Superior temporal gyrus (tissue), 1 donor: ENCODE measurements at regions not wholly inside any gene's neighbourhood (a gene's known extent, or its start where the extent isn't known, plus 50 kb on each side); places are given as distances from the start of the nearest gene placed in this dataset.
"Not testable (repeated sequence)": the region's sequence is repeated elsewhere in the genome, so short reads cannot be mapped to it uniquely, and the experiment has no call there.

Experiments
- DNase-seq: peaks from one replicate; pipeline ENCODE4 v3.0.0-alpha.2; 2016; ENCODE audit errors: extremely low spot score

DNA sequence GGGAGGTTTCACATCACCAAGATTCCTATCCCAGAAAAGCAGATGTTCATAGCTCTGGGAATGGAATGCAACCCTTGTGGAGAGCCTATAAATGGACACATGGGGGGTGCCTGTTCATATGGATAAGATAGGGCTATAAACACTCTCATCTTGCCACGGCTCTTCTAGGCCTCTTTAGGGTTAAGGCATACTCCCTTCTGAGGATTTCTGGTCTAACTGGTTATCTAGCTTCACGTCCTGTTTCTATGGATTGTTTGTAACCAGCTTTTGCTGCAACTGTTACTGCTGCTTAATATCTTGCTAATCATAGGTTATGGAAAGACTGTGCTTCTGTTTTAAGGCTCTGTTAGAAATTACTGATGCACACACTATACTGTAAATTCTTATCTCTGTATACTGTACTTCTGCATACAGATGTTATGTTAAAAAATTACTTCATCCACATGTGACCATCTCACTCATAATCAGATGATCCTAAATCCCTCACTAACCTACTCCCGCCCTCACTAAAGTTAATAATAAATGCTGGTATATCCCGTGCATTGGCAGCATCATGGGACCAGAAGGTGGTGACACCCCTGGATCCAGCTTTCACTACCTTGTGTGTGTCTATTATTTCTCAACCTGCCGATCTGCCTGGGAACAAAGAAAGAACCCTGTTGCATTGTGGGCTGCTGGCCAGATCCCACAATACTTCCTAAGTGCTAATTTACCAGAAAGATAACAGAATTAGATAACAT is 68.7 kb downstream of the PRKAB2 start:
- DNase-seq = not testable (repeated sequence)

DNA sequence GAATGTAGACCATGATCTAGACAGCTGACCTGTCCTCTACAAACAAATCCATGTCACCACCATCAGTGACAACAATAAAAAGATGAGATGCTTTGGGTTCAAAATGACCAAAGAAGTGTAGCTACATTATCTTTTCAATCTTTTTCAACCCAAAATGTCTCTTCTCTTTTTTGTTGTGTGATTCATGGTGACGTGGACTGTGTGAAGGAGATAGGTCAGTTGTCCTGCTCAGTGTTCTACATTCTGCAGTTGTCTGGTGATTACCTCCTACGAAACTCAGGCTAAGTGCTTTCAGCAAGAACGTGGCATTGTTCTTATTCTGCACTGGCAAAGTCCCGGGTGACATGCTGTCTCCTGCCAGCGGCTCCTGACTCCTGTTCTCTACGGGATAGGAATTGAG is 73.1 kb downstream of the PRKAB2 start:
- no peak for DNase-seq

GRCh38 chr1:147098338-147098973 is 73.8 kb downstream of the PRKAB2 start:
- not testable (repeated sequence) for DNase-seq

DNA sequence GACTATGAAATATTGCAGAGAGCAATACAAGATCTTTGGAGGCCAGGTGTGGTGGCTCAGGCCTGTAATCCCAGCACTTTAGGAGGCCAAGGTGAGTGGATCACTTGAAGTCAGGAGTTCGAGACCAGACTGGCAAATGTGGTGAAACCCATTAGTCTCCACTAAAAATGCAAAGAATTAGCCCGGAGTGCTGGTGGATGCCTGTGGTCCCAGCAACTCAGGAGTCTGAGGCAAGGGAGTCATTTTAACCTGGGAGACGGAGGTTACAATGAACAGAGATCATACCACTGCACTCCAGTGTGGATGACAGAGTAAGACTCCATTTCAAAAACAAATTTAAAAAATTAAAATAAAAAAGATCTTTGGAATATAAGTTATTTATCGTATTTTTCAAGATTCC is 76.6 kb downstream of the PRKAB2 start:
- DNase-seq = no peak

GRCh38 chr1:147091801-147092200 is 80.5 kb downstream of the PRKAB2 start:
- DNase-seq = no peak

GRCh38 chr1:147089457-147089856 is 82.8 kb downstream of the PRKAB2 start:
- DNase-seq = no peak

DNA sequence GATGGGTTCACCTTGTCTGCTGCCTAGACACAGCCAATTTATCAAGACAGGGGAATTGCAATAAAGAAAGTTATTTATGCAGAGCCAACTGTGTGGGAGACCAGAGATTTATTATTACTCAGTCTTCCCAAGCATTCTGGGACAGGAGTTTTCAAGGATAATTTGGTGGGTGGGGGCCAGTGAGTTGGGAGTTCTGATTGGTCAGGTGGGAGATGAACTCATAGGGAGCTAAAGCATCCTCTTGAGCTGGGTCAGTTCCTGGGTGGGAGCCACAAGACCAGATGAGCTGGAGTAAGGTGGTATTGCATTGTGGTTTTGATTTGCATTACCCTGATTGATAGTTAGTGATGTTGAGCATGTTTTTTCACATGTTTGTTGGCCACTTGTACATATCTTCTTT is 86.1 kb downstream of the PRKAB2 start:
- DNase-seq = no peak

DNA sequence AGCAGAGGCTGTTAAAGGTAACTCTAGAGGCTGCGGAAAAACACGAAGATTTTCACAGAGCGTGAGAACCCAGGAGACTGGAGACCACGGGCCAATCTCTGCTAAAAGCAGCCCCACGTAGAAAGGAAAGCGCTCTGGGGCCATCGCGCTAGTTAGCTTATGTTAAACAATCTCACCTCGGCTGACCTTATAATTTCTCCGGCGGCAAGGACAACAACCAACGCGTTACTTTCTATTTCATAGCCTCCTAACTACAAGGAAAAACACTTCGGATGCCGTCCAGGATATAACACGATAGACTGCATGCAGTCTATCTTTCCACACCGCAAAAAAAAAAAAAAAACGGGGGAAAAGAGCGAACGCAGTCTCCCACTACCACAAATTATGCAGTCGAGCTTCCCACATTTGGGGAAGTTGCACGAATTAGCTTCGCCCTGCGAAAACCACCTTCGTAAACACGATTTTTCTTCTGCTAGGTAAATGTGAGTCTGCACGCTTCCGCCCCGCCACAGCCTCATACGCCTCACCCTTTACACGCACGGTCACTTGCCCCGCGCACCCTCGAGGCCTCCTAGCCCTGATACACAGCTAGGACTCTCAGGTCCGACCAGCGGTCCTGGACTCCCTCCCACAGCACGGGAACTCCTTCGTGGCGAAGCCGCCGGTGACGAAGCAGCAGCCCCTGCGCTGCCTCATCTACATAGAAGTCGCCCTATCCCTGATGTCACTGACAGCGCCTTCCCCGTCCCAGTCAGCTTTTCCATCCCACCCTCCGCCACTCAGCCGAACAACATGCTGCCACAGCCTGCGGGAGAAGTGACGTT is 87.8 kb downstream of the PRKAB2 start:
- DNase-seq = peak; percentile 50

- no peak for DNase-seq
Observed at GRCh38 chr1:147083919-147084272, 88.4 kb downstream of the PRKAB2 start.

- DNase-seq = no peak
Observed at GRCh38 chr1:147080671-147081394, 91.4 kb downstream of the PRKAB2 start.

DNA sequence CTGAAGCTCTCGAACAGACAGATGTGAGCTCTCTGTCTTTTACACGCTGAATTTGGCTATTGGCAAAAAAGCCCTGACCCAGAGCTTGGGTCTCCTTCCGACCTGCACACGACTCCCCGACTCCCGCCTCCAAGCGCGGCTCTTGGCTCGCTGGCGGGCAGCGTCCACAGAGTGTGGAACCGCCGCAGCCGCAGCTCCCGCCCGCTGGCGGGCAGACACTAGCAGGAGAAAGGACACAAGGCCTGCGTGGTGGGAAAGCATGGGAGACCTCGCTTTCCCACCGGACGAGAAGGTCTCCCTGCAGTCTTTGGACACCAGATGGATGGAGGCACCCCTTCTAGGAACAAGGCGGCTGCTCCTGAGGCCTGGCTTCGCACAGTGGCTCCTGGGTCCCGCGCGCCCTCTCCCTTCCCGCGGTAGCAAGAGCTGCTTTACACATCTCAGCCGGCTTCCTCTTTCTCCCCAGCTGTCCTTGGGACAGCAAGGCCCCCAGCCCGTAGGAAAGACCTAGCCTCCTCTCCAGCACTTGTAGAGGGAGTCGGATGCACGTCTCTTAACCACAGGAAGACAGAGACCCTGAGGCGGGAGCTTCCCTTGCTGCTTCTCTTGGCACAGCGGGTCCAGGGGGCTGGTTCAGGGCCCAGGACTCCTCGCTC is 92.1 kb downstream of the PRKAB2 start:
- DNase-seq = no peak

DNA sequence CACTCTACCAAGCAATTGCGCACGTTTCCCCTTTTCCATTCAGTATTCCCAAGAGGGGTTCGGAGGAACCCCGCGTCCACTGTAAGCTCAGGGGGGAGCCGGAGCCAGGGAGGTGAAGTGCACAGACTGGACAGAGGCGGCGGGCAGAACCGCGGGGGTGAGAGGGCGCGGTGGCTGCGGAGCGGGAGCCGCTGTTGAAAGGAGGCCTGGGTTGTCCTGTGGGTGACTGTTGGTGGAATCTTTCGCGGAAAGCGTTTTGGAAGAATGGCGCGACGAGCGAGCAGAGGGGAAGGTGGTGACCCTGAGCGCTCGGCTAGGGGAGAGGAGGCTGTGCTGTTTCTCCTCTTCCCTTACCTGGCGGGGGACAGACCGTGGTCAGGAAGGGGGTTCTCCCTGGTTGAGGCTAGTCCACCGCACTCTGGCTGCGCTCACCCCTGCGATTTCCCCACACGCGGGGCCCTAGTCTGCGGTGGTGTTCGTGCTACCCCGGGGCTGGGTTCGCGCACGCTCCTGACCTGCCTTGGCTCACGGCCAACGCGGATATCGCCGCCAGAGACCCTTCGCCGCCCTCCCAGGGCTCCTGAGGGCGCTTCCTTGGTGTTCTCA is 92.8 kb downstream of the PRKAB2 start:
- DNase-seq = no peak

DNA sequence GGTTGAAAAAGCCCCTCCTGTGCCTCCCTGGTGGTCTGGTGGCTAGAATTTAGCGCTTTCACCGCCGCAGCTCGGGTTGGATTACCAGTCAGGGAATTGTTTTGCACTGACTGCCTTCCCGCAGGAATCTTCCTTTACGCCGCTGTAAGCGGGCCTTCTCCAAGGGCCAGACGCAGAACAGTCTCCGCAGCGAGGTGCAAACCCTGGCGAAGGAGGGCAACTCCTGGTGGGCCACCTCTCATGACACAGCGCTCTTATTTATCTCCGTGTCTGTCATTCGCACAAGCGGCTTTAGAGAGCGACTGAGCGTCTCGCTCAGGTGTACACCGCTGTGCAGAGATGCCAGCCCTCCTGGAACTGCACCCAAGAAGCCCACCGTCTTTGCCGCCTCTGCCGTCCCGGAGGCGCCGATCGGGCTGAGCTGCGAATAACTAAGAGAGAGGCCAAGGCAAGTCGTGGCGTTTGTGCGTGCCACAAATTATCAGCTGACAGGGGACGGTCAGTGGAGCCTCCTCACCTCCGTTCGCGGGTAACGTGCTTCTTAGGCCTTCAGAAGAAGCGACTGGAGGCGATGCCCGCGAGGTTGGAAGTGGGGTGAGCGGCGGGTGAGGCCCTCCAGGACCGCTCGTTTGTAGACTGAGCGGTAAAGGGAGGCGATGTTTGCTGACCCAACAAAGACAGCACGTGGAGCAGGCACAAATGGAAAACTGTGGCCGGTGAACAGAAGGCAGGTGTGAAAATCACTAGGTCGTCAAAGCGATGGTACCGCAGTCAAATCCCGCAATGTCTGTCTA is 93.5 kb downstream of the PRKAB2 start:
- no peak for DNase-seq

DNA sequence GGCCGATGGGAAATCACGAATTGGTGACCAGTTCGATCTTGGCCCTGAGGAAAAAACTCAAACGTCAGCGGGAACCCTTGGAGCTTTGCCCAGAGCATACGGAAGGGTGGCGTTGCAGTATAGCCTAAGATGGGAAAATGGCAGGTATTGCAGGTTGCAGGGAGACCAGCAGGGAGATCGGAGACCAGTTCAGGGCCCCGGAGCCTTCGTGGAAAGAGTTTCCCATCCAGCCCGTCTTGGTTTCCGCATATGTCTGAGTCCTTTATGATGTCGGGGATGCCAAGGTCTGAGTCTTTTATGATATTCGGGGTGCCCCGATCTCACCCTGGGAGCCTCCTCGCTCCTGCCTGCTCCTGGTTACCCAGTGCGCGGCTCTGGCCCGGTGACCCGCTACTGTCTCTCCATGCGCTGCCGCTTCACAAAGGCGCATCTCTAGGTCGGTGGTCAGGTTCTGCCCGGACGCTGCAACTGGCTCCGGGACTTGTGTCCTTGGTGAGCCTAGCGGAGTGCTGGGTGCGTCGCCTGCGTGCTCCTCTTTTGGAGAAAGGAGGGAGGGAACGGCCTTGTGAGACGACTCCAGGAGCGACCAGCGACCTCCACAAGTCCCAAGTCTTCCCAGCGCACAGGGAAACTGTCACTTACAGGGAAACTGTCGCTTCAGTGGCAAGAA is 94.2 kb downstream of the PRKAB2 start:
- DNase-seq = no peak

- no peak for DNase-seq
Observed at GRCh38 chr1:147077523-147077922, 94.7 kb downstream of the PRKAB2 start.

DNA sequence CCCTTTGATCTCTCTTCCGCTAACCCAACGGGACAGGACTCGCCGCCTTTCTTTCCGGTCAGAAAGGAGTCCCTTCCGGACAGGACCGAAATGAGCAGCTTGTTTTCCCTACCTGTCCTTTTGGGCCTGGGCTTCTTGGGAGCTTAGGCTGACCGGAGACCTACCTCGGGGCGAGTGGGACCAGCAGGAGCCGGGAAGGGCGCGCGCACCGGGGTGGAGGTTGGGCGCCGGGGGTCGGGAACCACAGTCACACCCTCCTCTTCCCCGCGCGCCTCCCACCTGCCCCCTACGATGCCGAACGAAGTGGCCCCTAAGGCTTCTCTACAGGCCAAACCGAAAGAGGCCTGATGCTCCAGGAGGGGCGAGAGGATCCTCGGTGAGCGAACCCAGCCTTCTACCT is 95.2 kb downstream of the PRKAB2 start:
- no peak for DNase-seq

- no peak for DNase-seq
Observed at GRCh38 chr1:147076442-147076841, 95.8 kb downstream of the PRKAB2 start.

GRCh38 chr1:147072482-147073432 is 99.5 kb downstream of the PRKAB2 start:
- no peak for DNase-seq

- DNase-seq = no peak
Observed at GRCh38 chr1:147071142-147071541, 101.1 kb downstream of the PRKAB2 start.
